HG03108 (cell line): ENCODE measurements at regions not wholly inside any gene's neighbourhood (a gene's known extent, or its start where the extent isn't known, plus 50 kb on each side); places are given as distances from the start of the nearest gene placed in this dataset.

ENCODE experiments used
- ATAC-seq: cut with Tn5 transposase; IDR thresholded peaks from one replicate; pipeline ENCODE4 v1.9.1; 2021; ENCODE audit warnings: moderate library complexity; ENCODE audit not compliant: unreplicated experiment

DNA sequence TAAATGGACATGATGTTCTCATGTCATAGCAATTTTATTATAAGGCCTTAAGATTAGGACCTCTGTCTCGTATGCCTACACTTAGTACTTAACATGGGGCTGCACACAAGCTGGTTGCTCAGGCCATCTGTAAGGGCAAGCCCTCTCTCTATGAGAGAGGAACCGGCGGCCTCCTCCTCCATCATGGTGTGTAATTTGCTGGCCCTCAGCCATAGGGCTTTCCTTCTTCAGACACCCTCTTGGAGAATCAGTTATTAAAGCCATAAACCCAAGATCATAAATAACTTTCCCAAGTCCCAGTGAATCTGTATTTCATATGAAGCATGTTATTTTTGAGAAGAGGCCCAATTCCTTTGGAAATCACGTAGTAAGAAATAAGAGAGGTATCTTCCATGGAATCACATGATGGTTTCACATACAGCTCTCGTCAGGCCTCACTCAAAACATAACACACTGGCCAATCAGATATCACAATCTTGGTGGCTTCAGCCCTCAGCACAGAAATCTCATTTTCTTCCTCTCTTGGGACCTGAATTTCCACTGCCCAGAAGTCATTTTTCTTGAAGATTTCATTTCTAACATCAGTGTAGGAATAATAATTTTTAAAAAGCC is 92.6 kb downstream of the RDH14 start:
- ATAC-seq, result no peak

- ATAC-seq, result no peak
Measured at GRCh38 chr2:18465979-18466378, 94.5 kb downstream of the RDH14 start.

GRCh38 chr2:18464913-18465312 is 95.5 kb downstream of the RDH14 start:
- ATAC-seq, result no peak

DNA sequence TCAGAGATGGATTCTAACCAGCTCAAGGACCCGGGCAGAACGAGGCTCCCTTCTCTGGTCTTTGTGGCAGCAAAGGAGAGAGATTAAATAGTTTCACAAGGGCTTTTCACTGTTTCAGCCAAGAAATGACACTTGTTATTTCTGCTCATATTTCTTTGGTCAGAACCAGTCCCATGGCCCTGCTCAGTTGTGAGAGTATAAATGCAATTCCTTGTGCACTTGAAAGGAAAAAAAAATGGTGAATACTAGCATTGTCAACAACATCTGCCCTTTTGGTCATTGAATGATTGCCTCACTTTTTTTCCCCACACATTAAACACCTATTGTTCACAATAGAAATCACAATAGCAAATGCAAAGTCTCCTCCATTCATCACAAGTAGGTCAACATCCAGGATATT is 104.4 kb downstream of the RDH14 start:
- ATAC-seq, result no peak

DNA sequence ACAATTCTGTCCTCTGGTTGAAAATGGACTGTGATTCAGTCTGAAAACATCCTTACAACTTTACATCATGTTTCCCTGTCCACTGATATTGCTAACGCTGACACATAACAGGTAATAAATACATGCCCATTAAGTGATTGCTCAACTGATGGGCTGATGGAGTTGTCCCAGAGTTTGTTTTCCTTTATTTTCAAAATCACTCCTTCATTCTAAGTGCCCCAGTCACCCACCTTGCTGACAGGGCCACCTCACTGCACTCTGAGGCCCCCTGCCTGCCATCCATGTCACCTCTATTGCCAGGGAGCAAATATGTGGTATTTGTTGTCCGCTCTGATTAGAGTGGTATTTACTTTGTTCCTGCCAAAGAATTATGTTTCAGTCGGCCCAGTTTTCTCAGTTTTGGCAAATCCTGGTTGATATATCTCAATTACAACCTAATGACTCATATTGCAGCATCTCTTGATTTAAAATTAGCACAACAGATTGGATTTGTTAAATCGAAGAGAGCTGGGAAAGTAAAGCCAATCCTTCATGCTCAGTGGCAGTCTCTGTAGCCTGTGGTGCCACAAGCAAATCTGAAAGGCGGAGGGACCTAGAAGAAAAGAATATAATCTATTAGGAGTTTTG is 105.1 kb downstream of the RDH14 start:
- no peak for ATAC-seq

DNA sequence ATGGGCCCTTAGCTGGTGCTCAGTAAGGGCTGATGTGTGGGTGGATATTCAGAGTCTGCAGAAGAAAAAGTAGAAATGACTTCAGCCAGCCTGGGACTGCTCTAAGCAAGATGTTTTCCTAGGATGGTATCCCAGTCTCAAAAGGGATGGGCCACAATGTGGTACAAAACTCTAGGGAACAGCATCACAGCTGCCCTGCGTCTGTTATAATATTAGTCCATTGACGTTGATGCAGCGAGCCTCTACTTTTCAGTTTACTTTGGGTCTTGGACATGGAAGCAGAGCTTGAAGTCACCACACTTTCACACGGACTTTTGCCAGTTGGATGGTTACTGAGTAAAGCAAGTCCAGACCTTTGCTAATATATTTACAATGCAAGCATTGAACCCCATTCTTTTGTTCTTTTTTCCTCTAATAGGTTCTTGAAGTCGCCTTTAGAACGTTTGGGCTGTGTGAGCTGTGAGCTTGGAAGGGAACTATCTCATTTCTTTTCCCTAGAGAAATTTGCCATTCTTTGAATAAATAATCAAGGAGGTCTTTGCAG is 105.7 kb downstream of the RDH14 start:
- no peak for ATAC-seq

DNA sequence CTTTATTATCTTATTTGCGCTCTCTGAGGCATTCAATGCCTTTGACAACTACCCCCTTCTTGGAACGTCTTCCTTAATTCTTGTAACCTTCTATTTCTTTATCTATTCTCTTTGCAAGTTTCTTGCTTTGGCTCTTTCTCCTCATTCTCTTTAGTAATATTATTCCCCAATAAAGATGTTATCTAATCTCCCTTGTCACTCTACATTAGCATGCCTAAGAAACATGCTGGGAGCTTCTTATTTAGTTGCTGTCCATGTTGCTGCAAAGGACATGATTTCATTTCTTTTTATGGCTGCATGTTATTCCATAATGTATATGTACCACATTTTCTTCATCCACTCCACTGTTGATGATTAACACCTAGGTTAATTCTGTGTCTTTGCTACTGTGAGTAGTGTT is 113.7 kb downstream of the RDH14 start:
- no peak for ATAC-seq

DNA sequence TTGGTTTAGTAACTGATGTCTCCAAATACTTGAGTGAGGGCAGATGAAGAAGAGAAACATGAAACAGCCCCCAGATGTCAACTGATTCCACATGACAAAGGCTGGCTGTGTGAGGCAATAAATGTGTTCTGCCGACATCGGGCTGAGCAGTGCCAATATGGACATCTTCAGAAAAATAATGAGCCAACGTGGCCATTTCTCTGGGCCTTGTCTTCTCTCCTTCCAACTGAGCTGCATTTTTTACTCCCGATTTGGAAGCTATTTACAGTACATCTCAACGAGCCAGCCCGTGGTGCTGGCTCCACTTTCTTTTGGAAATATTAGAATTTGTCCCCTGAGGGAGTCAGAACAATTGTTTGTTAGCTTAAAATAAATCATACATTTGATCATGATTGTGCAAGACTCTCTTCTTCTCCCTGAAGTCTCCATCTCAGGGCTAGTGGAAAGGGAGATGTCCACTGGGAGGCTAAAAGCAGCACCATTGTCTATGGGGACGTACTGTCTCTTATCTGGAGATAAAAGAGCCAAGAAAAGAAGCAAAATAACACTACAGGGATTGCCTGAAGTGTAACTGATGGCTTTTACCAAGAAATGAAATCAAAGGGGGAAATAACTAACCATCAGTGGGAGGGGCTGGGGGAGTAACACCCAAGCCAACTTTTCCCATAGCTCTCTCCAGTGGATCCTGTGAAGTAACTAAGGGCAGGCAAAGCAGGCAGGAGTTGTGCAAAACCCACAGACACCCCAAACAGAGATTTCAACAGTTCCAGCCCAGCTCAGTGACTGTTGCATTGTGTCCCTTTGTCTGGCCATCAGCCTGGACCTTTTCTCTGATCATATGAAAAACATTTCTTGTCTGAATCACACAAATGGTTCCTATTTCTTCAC is 114.8 kb downstream of the RDH14 start:
- ATAC-seq, result no peak

- ATAC-seq, result no peak
Measured at GRCh38 chr2:18444806-18445205, 115.6 kb downstream of the RDH14 start.

- no peak for ATAC-seq
Measured at GRCh38 chr2:18441583-18441982, 118.9 kb downstream of the RDH14 start.

DNA sequence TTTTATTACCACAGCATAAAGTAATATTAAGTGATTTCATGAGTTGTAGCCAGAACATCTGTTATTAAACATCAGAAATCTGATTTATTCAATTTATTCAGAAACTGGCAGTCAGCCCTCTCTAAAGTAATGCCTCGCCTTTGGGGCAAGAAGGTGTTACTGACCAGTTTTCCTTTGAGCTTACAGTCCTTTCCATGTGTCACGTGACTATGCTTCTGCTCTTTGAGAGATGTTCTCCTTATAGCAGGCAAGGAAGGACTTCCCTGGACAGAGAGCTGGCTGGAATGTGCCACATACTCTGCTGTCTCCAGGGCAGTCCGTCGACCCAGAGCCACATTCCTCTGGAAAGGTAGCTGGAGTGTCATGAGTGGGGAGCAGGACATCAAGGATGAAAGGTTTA is 119.7 kb downstream of the RDH14 start:
- no peak for ATAC-seq

DNA sequence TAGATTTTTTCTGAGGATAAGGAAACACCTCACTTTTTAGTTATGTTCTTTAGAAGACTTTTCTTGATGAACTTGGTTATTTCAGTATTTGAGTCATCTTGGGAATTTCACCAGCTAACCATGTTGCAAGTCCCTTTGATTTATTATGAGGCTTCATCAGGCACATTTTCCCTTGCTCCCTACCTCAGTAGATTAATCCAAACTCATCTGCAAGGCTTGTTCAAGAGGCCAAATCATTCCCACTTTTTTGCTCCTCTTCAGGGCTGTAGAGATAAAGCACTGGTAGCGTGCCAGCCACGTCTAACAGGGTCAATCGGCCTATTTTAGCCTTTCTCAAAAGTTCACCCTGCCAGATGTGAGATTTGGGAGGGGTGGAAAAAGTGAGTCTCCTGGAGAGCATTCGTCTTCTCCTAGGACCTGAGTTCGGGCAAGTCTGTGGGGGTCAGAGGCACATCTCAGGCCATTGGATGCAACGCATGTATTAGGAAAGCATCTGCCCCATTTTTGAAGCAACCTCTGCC is 120.3 kb downstream of the RDH14 start:
- ATAC-seq, result no peak

DNA sequence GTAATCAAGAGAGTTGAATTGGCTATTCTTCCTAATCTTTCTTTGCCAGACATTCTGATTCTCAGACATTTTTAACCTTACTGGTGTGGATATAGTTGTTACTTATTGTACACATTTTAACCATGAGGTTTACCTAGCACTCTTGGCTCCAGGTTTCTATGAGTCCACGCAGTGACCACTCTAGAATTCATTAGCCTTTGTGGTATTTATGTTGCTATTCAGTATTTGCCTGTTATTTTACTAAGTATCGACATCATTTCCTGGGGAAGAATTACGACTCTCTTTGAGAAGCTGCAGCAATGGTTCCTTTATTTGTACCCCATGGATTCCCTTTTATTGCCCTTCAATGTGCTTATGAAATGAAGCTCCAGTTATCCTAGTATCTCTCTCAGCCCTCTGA is 120.7 kb downstream of the RDH14 start:
- no peak for ATAC-seq

DNA sequence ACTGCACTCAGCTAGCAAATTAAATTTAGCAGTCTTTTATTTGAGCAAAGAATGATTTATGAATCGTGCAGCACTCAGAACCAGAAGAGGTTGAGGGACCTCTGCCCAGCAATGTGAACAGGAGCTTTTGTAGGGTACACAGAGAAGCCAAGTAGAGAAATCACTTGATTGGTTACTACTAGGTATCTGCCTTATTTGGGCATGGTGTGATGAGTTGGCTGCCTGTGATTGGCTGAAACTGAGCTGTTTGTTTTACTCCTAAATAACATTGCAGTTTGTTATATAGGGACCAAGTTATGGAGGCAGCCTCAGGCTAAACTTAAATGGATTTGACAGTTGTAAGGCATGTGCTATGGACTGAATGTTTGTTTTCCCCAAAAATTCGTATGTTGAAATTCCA is 122.5 kb downstream of the RDH14 start:
- no peak for ATAC-seq

- no peak for ATAC-seq
Measured at GRCh38 chr2:18436503-18437005, 123.9 kb downstream of the RDH14 start.

DNA sequence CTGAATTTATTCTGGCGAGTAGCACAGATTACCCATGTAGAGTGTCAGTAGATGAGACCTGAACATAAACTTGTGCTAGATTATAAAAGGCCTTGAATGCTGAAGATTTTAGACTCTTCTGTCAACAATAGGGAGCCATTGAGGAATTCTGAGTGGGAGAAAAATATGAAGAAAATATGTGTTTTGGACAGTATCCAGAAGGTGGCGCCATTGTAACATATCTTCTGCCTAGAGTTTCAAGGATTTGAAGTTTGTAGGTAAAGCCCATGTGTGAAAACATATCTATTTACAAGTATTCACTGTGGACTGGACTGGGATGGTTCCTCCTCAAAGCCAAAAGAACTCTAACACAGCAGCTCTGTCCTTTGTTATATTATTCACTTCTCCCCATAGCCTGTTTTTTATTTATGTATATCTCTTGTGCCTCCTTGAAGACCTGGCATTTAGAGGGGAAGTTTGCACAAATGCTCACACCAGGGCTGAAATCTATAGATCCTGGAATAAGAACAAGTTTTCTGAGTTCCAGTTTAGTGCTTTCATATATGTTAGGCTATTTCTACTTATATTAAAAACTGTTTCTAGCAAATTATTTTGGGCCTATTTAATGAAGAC is 124.9 kb downstream of the RDH14 start:
- ATAC-seq, result no peak

DNA sequence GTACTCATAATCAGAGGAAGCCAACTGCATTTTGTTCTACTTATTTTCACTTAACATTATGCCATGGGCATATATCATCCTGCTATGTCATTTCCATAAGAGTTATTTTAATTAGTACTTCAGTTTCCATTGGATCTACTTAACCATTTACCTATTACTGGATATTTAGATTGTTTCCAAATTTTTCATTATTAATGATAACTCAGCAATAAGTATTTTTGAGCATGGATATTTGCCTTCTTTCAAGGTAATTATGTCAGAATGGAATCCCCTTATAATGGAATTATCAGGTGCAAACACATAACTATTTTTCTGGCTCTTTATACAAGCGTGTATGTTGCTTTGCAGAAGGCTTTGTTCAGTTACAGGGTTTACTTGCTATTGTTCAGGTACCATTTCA is 126.6 kb downstream of the RDH14 start:
- no peak for ATAC-seq

DNA sequence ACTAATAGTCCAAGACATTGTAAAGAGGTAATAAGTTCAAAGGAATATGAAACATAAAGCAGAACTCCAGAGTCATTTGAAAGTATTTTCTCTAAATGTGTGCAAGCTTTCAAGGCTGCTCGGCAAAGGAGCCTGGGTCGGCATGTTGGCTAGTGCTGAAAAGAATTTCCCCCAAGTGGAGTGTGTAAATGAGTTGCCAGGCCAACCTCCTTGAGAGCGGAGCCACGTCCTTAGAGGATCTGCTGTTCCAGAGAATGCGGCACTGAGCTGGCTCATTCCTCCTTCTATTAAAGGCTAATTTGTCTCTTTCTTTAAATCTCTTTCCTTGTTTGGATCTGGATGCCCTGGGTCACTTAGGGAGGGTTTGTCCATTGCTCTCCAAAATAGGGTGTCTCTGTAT is 127.5 kb downstream of the RDH14 start:
- ATAC-seq, result no peak

DNA sequence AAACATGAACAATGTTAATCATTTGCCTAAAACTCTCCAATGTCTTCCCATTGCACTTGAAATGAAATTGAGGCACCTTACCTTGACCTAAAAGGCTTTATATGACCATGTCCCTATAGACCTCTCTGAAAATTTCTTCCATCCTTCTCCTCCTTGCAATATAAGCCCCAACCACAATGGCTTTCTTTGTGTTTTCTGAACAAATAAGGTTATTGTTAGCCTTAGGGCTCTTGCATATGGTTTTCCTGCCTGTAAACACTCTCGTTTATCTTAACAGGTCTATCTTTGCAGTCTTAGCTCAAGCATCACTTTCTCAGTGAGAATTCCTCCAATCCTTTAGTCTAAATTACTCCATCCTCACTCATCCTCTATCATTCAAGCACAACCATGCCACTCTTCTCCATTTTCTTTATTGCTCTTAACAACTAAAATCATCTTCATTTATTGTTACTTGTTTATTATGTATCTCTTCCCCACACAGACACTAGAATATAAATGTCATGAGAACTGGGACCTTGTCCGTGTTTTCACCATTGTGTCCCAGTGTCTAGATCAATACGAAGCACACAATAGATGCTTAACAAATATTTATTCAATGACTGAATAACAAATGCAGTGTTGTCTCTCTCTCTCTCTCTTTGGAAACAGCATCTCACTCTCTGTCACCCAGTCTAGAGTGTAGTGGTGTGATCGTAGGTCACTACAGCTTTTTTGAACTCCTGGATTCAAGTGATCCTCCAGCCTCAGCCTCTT is 129.3 kb downstream of the RDH14 start:
- ATAC-seq, result no peak

- ATAC-seq, result no peak
Measured at GRCh38 chr2:18428516-18428915, 131.9 kb downstream of the RDH14 start.
